GF-D8 (cell line): ENCODE measurements at regions not wholly inside any gene's neighbourhood (a gene's known extent, or its start where the extent isn't known, plus 50 kb on each side); places are given as distances from the start of the nearest gene placed in this dataset.

Experiments
- DNase-seq: peaks from one replicate; lab custom pipeline; 2025; lab: John Stamatoyannopoulos, UW

DNA sequence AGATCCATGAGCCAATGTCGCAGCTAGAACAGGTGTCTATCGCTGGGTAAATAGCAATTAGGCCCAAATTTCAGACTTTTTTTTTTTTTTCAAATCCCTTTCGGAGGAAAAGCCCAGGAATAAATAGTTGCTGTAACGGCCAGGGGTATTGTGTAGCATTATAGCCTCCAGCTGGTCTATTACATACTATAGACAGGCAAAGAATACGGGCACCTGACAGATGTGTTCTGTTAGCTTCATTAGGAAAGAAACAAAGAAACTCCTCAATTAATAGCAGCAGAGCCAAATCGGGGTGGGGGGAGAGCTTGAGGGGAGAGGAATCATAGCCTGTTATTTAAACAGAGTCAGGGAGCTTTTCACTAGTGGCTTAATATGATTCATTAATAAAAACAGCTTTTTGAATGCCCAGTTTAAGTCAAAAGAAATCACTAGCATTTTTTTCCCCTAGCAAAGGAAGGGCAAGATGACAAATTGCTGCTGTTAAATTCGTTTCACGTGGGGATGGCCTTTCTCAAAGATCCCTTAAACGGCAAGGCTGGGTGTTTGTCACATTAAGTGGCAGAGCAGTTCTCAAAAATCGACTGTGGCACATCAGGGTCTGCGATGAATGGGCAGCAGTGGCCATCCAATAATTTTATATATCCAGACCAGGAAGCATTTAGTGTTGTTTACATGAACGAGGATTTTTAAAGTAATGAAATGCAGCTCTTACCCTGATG is 139.4 kb downstream of the ID4 start:
- DNase-seq = no peak

DNA sequence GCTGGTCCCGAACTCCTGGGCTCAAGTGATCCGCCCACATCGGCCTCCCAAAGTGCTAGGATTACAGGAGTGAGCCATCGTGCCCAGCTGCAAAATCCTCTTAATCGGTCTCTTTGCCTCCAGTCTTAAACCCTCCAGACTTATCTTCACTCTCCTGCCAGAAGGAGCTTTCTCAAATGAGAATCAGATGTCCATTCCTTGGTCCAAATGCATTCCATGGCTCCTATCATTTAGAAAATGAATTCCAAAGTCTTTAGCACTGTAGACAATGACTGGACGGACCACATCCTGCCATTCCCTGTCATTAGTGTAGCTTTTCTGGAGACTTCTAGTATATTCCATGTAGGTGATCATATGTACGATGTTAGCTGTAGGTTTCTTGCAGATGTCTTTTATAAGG is 141.9 kb downstream of the ID4 start:
- no peak for DNase-seq

DNA sequence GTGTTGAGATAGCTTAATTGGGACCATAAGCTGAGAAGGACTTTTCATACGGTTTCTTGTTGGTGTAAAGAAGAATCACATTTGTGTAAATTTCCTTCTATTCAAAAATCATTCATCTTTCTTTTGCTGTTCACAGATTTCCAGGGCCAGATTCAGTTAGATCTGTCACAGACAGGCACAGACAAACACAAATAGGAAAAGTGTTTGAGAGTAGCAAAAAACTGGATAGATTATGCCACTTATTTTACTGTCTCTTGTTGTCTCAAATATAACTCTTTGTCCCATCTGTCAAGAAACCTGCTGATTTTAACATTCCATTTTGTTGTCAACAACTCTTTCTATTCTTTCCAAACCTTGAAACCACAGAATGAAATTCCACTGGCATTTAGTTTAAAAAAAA is 142.8 kb downstream of the ID4 start:
- DNase-seq = no peak

DNA sequence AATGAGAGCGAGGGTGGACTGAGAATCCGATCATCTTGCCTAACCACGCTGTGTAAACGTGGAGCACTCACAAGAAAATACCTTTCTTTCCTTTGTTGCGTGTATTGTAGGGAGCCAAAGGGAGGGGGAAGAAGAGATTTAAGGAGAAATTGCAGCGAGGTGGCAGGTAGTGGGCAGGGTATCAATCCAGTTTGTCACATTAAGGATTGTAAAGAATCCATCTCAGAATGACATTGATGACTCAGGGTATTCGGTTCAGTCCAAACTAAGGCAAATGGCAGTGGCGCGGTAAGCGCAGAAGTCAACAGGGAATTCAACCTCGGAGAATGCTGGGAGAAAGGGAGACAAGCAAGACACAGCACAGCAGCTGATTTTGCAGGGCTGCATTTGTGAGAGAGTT is 146.2 kb downstream of the ID4 start:
- no peak for DNase-seq

DNA sequence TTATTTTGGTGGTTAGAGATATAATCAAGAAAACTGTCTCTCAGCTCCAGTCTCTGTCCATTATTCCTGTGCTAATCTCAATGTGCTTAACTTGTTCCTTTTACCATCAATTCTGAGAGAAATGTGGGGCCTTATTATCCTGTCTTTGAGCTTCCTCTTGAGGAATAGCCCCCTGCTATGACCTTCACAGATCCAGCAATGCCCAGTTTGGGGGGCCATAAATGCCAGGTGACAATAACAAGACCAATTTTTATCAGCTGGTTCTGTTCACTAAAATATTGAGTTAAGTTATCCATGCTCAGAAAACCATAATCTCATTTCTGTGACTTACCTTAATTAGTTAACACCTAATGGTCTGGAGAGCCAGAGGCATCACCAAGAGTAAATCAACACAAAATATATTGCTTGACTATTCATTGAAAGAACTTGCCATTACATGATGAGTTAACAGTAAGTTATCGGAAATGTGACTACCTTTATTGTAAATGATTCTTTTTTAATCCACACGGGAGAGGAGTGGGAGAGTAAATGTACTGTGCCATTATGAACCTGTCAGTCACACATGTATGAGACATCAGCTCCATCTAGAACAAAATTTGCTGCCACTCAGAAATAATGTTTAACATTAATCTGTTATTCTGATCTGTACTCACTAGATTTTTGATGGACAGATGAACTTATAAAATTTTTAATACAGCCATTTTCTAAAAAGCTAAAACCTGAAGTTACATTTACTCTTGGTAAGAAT is 149.7 kb downstream of the ID4 start:
- no peak for DNase-seq

DNA sequence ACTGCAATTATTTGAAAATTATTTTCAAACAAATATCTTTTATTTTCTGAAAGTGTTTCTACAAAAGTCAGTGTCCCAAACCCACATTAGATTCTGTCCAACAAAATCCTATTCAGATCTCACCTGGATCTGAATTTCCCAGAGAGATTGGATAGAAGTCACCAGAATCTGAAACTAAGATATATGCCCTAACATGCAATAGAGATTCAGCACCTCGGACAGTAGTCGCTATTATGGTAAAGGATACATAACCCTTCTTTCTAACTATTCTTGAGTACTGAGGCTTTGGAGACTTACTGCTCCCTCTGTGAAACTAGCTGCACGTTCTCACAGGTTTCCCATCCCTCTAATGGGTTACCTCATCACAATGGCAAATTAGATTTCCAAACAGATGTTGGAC is 151.4 kb downstream of the ID4 start:
- DNase-seq = no peak

DNA sequence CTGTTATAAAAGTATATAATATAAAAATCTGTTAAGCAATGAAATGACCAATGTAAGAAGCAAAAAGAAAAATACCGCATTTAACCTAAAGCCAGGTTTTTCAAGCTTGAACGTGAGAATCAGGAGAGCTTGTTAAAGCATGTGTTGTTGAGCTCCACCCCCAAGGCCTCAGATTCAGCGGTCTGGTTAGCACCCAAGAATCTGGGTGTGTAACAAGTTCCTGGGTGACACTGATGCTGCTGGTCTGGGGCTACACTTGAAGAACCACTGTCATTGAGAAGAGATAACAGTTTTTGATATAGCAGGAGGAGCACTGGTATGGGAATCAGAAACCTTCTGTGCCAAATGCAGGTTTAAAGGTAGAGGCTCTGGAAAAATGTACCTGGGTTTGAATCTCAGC is 154.0 kb downstream of the ID4 start:
- DNase-seq = no peak

DNA sequence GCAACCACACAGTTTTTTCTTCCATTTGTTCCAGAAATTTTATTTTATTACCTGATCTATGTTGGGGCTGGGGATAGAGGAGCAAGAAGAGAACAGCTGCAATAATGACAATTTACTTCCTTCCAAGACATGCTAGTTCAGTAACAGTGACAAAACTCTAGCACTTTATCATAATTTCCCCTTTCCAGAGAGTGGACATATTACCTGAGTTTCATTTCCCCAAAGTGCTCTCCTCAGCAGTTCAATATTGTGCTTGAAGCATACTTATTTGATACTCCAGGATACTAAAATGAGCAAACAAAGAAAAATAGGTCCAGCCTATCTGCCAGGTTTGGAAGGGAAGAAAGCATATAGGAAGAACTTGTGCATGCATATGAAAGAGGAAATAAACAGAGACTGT is 157.7 kb downstream of the ID4 start:
- DNase-seq = no peak

DNA sequence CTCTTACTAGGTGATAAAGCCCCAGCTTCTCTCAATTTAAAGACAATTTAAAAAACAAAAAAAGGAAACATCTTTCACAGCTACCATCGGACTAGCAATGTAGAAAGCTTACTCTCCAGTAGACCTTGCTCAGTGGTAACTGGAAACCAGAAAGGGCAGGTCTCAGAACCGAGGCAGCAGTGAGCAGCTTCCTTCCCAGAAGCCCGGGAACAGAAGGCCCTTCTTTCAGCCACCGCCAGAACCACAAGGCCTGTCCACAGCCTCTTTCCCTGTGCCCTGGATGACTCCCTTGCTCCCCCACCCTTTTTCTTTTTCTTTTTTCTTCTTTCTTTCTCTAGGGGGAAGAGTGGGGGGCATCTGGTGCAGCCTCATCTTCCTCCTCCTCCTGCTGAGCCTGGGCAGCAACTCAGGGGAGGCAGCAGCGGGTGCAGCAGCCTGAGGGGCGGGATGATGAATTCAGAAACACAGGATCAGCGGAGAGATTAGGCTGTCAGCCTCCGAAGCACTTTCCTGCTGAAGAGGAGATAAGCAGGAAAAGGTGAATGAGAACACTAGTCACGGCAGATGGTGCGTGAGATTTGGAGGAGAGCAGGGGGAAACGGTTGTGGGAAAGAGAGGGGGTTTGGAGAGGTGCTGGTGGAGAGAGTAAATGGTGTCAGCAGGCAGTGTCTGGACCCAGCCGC is 158.5 kb downstream of the ID4 start:
- no peak for DNase-seq

DNA sequence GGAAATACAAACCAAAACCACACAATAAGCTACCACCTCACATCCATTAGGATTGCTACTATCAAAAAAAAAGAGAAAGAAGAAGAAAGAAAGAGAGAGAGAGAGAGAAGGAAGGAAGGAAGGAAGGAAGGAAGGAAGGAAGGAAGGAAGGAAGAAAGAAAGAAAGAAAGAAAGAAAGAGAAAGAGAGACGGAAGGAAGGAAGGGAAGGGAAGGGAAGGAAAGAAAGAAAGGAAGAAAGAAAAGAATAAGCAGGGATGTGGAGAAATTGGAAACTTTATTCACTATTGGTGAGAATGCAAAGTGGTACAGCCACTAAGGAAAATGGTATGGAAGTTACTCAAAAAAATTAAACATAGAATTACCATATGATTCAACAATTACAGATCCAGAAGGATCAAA is 159.9 kb downstream of the ID4 start:
- DNase-seq = no peak

DNA sequence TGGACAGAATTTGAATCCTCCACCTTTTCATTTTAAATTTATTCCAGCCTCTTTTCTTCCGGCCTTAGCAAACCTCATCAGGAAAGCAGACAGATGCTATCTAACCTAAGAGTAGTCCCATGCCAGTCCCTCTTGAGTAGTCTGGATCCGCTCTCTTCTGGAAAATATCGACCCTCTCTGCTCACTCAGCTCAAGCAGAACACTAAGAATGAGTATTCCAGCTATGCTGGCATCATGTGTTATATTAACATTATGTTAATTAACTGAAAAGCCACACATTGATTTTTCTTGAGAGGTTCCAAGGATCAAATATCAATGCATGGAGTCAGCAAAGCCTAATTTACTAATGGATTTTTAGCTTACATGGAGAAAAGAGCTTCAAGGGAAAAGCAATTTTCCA is 161.4 kb downstream of the ID4 start:
- DNase-seq = no peak

DNA sequence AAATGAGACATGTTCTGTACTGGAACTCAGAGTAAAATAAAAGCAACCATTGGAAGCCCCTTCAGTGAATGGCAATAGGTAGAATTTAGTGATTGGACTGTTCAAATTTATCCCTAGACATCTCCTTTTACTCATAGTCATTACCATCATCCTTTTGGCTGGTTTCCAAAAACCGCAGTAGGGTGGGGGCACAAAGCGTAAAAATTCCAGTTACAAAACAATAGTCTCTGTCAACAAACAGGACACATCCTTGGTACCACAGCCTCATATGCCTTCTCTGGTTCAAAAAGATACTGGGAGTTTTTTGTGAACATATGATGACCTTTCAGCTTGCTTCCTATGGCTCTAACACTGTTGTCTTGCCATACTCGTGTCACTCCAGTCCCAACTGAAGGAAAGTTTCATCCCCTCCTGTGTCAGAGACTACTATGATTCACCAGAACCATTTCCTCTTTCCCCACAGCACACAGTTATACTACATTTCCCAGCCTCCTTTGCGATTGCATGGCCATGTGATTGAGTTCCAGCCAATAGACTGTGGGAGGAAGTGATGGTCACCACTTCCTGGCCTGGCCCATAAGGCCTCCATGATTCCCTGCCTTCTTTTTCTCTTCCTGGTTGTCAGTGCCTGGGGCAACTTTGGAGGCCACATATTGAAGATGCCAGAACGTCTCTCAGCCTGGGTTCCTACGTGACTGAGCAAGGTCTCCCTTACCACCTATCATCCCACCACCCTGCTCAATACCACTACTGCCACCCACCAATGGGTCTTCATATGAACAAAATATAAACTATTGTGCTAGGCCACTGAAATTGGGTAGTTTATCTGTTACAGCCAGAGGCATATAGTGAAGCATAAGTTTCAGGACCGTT is 162.4 kb downstream of the ID4 start:
- DNase-seq = no peak

DNA sequence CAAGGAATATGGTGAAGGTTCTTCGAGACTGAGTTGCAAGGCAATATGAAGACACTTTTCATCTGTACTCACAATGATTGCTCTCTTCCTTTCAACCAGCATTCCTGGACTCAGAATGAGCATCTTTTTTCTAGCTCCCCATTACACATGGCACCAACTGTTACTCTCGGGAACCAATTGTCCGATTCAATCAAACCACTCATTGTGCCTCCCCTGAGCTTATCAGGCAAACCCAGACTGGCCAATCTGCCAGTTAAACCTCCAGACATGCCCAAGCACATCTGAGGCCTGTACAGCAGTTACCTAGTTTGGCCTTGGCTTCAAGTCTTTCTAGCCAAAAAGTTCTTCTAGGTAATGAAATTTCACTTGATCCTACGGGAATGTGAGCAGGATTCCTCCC is 164.1 kb downstream of the ID4 start:
- DNase-seq = no peak

DNA sequence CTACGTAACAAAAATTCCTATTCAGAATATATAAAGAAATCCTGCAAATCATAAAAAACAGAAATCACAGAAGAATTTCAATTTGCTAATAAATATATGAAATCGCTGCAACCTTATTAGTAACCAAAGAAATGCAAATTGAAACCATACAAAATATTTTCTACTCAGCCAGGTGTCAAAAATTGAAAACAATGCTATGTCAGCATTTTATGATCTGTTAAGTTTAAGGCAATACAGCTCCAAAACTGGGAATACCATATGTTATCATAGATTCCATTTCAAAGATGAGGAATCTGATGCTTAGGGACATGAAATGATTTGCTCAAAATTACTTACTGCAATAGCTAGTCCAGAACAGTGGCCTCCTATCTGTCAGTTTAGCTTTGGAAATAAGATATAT is 168.9 kb downstream of the ID4 start:
- DNase-seq = no peak

DNA sequence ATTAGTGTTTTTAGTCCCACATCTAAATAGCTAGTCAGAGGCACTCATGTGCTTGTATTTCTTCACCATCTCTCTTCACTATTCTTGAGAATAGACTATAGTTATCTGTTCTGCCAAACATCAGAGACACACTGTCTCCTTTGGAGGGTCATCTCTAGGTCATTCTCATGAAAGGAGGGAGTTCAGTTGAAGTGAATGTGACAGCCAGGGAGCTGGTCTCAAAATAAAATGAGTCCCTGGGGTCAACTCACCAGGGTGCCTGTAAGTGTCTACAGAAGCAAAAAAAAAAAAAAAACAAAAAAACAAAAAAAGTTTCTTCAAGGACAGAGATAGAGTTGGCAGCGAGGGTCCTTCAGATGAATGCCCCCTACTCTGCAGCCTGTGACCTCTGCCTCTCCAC is 171.0 kb downstream of the ID4 start:
- DNase-seq = no peak

DNA sequence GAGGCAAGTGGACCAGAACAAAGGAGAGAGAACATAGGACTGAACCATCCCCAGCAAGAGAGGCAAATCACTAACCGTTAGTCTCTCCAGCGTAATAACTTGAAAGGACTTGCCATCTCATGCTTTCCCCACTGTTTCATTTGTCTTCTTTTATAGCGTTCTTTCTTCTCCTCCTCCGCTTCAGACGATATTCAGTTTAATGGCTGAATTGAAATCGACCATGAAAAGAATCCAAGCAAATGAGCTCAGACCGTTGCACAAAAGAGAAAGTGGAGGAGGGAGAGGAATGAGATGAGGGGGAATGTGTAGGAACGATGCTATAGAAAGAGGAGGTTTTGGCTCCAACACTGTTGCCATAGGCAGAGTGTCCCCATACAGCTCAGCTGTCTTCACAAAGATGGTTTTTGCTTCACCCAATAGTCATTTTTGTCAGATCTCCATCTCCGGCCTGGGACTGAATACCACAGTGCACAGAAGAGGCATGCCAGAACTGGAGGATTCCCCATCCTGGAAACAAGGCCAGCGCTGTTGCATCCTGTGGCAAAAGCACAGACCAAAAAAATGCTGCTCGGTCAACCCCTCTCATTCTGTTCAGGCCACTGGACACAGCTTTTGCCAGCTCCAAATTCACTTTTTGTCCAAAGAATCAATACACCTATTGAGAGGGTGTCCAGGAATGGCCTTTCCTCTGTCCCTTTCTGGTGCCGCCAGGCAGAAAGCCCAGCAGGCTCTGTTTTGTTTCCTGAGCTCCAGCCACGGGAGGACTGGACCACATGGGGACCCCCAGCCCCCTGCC is 176.1 kb downstream of the ID4 start:
- no peak for DNase-seq

DNA sequence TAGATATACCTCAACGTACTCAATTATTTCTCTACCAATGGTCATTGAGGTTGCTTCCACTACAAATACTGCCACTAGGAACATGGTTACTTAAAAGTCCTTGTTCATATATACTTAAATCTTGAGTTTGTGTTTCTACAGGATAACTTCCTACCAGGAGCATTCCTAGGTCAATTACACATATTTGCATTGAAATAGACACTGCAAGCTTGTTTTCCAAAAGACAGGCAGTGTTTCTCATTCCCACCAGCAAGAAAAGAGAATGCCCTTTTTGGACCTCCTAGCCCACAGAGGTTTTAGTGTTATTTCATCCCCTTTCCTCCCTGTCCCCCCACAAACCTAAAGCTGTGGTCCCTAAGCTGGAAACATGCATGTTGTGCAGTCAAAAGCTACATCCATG is 177.3 kb downstream of the ID4 start:
- no peak for DNase-seq

DNA sequence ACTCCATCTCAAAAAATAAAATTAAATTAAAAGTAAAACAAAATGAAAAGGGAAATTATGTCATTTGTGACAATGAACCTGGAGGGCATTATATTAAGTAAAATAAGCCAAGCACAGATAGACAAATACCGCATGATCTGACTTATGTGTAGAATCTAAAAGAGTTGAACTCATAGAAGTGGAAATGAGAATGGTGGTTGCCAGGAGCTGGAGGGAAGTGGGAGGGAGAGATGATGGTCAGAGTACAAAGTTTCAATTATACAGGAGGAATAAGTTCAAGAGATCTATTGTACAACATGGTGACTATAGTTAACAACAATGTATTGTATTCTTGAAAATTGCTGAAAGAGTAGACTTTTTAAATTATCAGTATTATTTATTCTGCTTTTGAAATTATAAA is 183.4 kb downstream of the ID4 start:
- no peak for DNase-seq

DNA sequence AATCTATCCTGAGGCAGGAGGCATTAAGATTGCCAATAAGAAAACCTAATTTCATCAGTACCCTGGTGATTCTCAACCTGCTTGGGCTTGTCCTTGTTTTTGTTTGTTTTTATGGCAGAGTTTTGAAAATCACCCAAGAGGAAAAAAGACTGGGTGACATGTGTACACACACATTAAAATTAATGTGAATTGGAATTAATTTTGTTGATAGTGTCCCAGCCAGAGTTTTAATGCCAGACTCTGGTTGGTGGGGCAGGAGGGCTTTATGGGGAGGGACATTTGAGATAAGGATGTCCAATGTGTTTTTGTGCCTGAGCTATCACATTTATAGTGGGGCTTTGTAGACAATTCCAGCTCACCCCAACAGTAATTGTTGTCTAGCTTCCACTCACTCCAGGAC is 184.6 kb downstream of the ID4 start:
- no peak for DNase-seq

DNA sequence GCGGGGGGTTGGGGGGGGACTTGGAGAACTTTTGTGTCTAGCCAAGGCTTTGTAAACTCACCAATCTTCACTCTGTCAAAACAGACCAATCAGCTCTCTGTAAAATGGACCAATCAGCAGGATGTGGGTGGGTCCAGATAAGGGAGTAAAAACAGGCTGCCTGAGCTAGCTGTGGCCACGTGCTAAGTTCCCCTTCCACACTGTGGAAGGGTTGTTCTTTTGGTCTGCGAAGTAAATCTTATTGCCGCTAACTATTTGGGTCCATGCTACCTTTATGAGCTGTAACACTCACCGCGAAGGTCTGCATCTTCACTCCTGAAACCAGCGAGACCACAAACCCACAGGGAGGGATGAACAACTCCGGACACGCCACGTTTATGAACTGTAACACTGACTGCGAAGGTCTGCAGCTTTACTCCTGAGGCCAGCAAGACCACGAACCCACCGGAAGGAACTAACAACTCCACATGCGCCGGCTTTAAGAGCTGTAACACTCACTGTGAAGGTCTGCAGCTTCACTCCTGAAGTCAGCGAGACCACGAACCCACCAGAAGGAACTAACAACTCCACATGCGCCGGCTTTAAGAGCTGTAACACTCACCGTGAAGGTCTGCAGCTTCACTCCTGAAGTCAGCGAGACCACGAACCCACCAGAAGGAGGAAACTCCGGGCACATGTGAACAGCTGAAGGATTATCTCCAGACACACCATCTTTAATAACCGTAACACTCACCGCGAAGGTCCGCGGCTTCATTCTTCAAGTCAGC is 186.6 kb downstream of the ID4 start:
- DNase-seq = peak; percentile 89

DNA sequence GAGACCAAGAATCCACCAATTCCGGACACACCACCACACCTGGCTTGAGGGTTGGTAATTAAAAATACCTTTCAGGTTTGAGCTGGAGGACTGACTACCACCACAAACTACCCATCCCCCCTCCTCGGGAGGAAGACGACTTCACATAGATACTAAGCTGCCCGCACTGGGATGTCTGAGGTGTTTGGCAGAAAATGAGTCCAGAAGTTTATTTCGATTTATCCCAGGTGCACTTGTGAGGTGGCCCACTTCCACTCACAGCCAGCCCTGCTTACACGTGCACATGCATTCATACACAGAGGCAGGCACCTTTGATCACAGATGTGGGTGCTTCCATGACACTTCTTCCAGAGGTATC is 187.1 kb downstream of the ID4 start:
- DNase-seq = no peak
